Neural progenitor cell (in vitro differentiated cells): ENCODE measurements at regions not wholly inside any gene's neighbourhood (a gene's known extent, or its start where the extent isn't known, plus 50 kb on each side); places are given as distances from the start of the nearest gene placed in this dataset.

Source experiments
- DNase-seq: peaks from one replicate; pipeline ENCODE4 v3.0.0-alpha.2; 2016; ENCODE audit warnings: low spot score
- H2AFZ ChIP-seq: fragments of 200-600 bp; sonication (generic); replicated peaks from 2 replicates; pipeline ENCODE4 v1.6.1; 2016; ENCODE audit warnings: antibody characterized with exemption
- H3F3A ChIP-seq: fragments of 200-600 bp; sonication (generic); 2 replicates; pipeline ENCODE4 v1.6.1; 2016; ENCODE audit warnings: antibody characterized with exemption, low read depth
- H3K27ac ChIP-seq: fragments of 200-600 bp; sonication (generic); 2 replicates; pipeline ENCODE4 v1.5.1; 2016; ENCODE audit warnings: mild to moderate bottlenecking
- H3K27me3 ChIP-seq: fragments of 200-600 bp; sonication (generic); 2 replicates; pipeline ENCODE4 v1.6.1; 2016; ENCODE audit warnings: mild to moderate bottlenecking, moderate library complexity
- H3K36me3 ChIP-seq: fragments of 200-600 bp; sonication (generic); 2 replicates; pipeline ENCODE4 v1.5.1; 2016
- H3K4me1 ChIP-seq: fragments of 200-600 bp; sonication (generic); 2 replicates; pipeline ENCODE4 v1.6.1; 2016; ENCODE audit warnings: mixed run types
- H3K4me2 ChIP-seq: fragments of 200-600 bp; sonication (generic); 2 replicates; pipeline ENCODE4 v1.6.1; 2016
- H3K4me3 ChIP-seq: fragments of 200-600 bp; sonication (generic); 2 replicates; pipeline ENCODE4 v1.5.1; 2016
- H3K79me2 ChIP-seq: fragments of 200-600 bp; sonication (generic); 2 replicates; pipeline ENCODE4 v1.6.1; 2016; ENCODE audit warnings: low read depth
- H3K9ac ChIP-seq: fragments of 200-600 bp; sonication (generic); 2 replicates; pipeline ENCODE4 v1.6.1; 2016
- H3K9me3 ChIP-seq: fragments of 200-600 bp; sonication (generic); 2 replicates; pipeline ENCODE4 v1.5.1; 2016; ENCODE audit warnings: low read depth
- H4K20me1 ChIP-seq: fragments of 200-600 bp; sonication (generic); 2 replicates; pipeline ENCODE4 v1.6.1; 2016; ENCODE audit warnings: low read depth
- H3K27ac Mint-ChIP-seq: 3 replicates; pipeline ENCODE4 v1.8.0; 2021; ENCODE audit warnings: mixed read lengths
- H3K27me3 Mint-ChIP-seq: 2 replicates; pipeline ENCODE4 v1.8.0; 2022; ENCODE audit warnings: low read depth, mild to moderate bottlenecking, inconsistent platforms, moderate library complexity, mixed read lengths; ENCODE audit not compliant: insufficient read depth
- H3K36me3 Mint-ChIP-seq: 3 replicates; pipeline ENCODE4 v1.8.0; 2021; ENCODE audit warnings: mixed read lengths
- H3K4me1 Mint-ChIP-seq: 3 replicates; pipeline ENCODE4 v1.8.0; 2021; ENCODE audit warnings: mixed read lengths
- H3K4me3 Mint-ChIP-seq: 3 replicates; pipeline ENCODE4 v1.8.0; 2021; ENCODE audit warnings: mild to moderate bottlenecking, moderate library complexity, mixed read lengths
- H3K9me3 Mint-ChIP-seq: 3 replicates; pipeline ENCODE4 v1.8.0; 2020; ENCODE audit warnings: mixed read lengths
- CTCF ChIP-seq: fragments of 200-600 bp; sonication (generic); IDR thresholded peaks from 2 replicates; pipeline ENCODE4 v1.5.1; 2017; ENCODE audit warnings: antibody characterized with exemption, mild to moderate bottlenecking
- EZH2 ChIP-seq: fragments of 200-600 bp; sonication (generic); IDR thresholded peaks from 2 replicates; pipeline ENCODE4 v1.6.1; 2017; ENCODE audit warnings: antibody characterized with exemption, mild to moderate bottlenecking, moderate library complexity
- EZH2phosphoT487 ChIP-seq: fragments of 200-600 bp; sonication (generic); IDR thresholded peaks from 2 replicates; pipeline ENCODE4 v1.6.1; 2017; ENCODE audit warnings: antibody characterized with exemption

- no peak for DNase-seq
- H3K9ac ChIP-seq = no peak overlapping the region
- no peaks in the 10 kb centered on the region for H3K79me2 ChIP-seq
- peaks cover under 1% of the 10 kb centered on the region for H3K9me3 Mint-ChIP-seq
- no peak overlapping the region for H3K4me3 ChIP-seq
- H3F3A ChIP-seq = no peaks in the 10 kb centered on the region
- H3K27ac ChIP-seq = no peak overlapping the region
- H3K27ac Mint-ChIP-seq = no peak overlapping the region
- no peak overlapping the region for H2AFZ ChIP-seq
- no peaks in the 10 kb centered on the region for H3K9me3 ChIP-seq
- peaks cover 14% of the 10 kb centered on the region for H3K4me1 Mint-ChIP-seq
- H3K36me3 Mint-ChIP-seq = no peaks in the 10 kb centered on the region
- H3K4me3 Mint-ChIP-seq = no peak overlapping the region
- peaks cover 19% of the 10 kb centered on the region for H3K4me1 ChIP-seq
- no peaks in the 10 kb centered on the region for H3K36me3 ChIP-seq
- peaks cover 2% of the 10 kb centered on the region for H3K27me3 Mint-ChIP-seq
- H3K27me3 ChIP-seq = no peaks in the 10 kb centered on the region
- H4K20me1 ChIP-seq = no peaks in the 10 kb centered on the region
- H3K4me2 ChIP-seq = no peak overlapping the region
- TF ChIP-seq EZH2 = no peak
- TF ChIP-seq EZH2phosphoT487 = no peak
- no peak for TF ChIP-seq CTCF
Observed at GRCh38 chr1:87940421-87940820, 611.7 kb downstream of the LMO4 start.

DNA sequence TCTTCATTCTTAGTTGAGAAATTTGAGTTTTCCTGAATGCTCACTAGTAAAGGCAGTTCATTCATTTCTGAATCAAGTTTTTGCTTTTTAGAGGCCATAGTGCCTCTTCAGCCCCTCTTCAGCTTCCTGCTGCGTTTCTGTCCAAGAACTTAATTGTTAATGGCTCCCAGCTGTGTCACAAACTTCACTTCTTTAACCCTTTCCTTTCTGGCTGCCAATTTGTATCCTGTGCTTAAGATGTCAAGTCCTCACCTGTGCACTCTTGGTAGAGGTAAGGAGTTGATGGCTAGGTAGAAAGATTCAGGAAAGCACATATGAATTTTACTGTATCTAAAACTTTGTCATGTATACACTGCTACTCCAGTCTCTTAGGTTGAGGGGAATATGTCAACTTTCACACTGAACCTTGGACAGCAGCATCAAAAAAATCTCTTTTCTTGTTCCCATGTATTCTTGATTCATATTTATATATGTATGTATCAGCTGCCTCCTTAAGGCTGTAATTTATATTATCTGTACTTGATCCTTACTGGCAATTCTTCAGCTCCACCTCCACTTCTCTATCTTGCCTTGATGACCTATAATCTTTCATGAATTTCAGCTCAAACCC, 612.8 kb downstream of the LMO4 start:
- Mint-ChIP-seq H3K9me3 (no peaks in the 10 kb centered on the region), H3K27ac (no peak overlapping the region), H3K27me3 (no peaks in the 10 kb centered on the region), H3K4me1 (peaks cover 14% of the 10 kb centered on the region), H3K36me3 (no peaks in the 10 kb centered on the region), H3K4me3 (no peak overlapping the region)
- peak overlapping the region; percentile 46 for H3K4me2 ChIP-seq
- peak; percentile 33 for DNase-seq
- no peaks in the 10 kb centered on the region for H3K36me3 ChIP-seq
- H3K9ac ChIP-seq = no peak overlapping the region
- H2AFZ ChIP-seq = no peak overlapping the region
- no peaks in the 10 kb centered on the region for H3K27me3 ChIP-seq
- H3K79me2 ChIP-seq = no peaks in the 10 kb centered on the region
- H3F3A ChIP-seq = no peaks in the 10 kb centered on the region
- H3K4me3 ChIP-seq = no peak overlapping the region
- H3K9me3 ChIP-seq = no peaks in the 10 kb centered on the region
- H3K27ac ChIP-seq = no peak overlapping the region
- no peaks in the 10 kb centered on the region for H4K20me1 ChIP-seq
- TF ChIP-seq CTCF (no peak), EZH2 (no peak), EZH2phosphoT487 (no peak)
- peaks cover 19% of the 10 kb centered on the region for H3K4me1 ChIP-seq

DNA sequence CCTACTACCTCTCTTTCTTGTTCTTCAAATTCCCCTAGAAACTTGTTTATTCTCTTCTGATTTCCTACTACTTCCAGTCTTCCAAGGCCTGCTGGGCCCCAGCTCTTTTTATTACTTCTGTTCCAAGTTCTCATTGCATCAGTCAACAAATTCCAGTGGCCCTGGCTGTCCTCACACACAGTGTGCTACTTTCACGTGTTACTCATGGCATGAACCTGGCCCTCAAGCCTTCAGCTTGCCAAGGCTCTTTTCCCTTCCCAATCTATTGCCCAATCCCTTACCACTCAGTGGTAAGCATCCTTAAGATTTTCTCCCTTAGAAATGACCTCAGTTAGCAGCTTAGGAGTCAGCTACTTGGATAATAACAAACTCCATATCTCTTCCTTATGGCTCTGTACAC, 613.5 kb downstream of the LMO4 start:
- no peak for DNase-seq
- H3K27ac ChIP-seq = no peak overlapping the region
- H3K79me2 ChIP-seq = no peaks in the 10 kb centered on the region
- H2AFZ ChIP-seq = no peak overlapping the region
- Mint-ChIP-seq H3K27ac (no peak overlapping the region), H3K4me1 (peaks cover 14% of the 10 kb centered on the region), H3K27me3 (no peaks in the 10 kb centered on the region), H3K9me3 (no peaks in the 10 kb centered on the region), H3K4me3 (no peak overlapping the region), H3K36me3 (no peaks in the 10 kb centered on the region)
- H3K4me3 ChIP-seq = no peak overlapping the region
- H3K9me3 ChIP-seq = no peaks in the 10 kb centered on the region
- H3K4me1 ChIP-seq = peaks cover 19% of the 10 kb centered on the region
- no peaks in the 10 kb centered on the region for H3F3A ChIP-seq
- TF ChIP-seq EZH2 (no peak), CTCF (no peak), EZH2phosphoT487 (no peak)
- H3K36me3 ChIP-seq = no peaks in the 10 kb centered on the region
- H3K9ac ChIP-seq = no peak overlapping the region
- H3K27me3 ChIP-seq = no peaks in the 10 kb centered on the region
- no peaks in the 10 kb centered on the region for H4K20me1 ChIP-seq
- H3K4me2 ChIP-seq = no peak overlapping the region
